HFFc6 (cell line): ENCODE measurements at regions not wholly inside any gene's neighbourhood (a gene's known extent, or its start where the extent isn't known, plus 50 kb on each side); places are given as distances from the start of the nearest gene placed in this dataset.

Source experiments
- DNase-seq: peaks from one replicate; pipeline ENCODE4 v3.0.0-alpha.2; 2018
- H3K27ac Mint-ChIP-seq: 2 replicates; pipeline ENCODE4 v1.8.0; 2020; ENCODE audit warnings: mild to moderate bottlenecking, mixed read lengths
- H3K27me3 Mint-ChIP-seq: 2 replicates; pipeline ENCODE4 v1.8.0; 2021; ENCODE audit warnings: mild to moderate bottlenecking, moderate library complexity, mixed read lengths; ENCODE audit not compliant: insufficient read depth
- H3K36me3 Mint-ChIP-seq: 2 replicates; pipeline ENCODE4 v1.8.0; 2021; ENCODE audit warnings: low read depth, mixed read lengths
- H3K4me1 Mint-ChIP-seq: 2 replicates; pipeline ENCODE4 v1.8.0; 2020; ENCODE audit warnings: low read depth, mixed read lengths
- H3K4me3 Mint-ChIP-seq: 2 replicates; pipeline ENCODE4 v1.8.0; 2020; ENCODE audit warnings: mild to moderate bottlenecking, moderate library complexity, mixed read lengths
- H3K9me3 Mint-ChIP-seq: 2 replicates; pipeline ENCODE4 v1.8.0; 2020; ENCODE audit warnings: mild to moderate bottlenecking, mixed read lengths
- TF ChIP-seq, protein P1 (sequence below): fragments of 200-600 bp; sonication (generic); IDR thresholded peaks from 2 replicates; pipeline ENCODE4 v1.5.0; 2021; ENCODE audit warnings: antibody characterized with exemption, mild to moderate bottlenecking

DNA sequence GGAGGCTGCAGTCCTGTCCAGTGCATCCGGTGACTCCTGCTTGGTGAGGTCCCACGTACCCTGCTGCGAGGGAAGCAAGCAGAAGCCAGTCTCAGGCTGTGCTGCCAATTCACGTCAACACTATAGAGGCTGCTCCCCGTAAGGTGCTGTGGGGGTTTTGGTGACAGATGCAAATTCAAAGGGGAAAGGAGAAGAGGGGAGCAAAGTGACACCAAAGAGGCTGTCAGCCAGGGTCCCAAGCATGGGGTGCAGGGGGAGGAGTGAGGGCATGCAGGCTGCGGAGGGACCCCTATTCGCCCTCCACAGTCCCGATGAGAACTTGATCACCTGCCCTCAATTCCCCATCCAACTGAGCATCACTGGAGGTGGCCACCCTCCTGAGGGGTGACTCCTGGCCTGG, 179.4 kb upstream of the HS6ST1 start:
- Mint-ChIP-seq H3K36me3 (no peaks in the 10 kb centered on the region), H3K27ac (no peak overlapping the region), H3K4me3 (no peak overlapping the region), H3K4me1 (no peaks in the 10 kb centered on the region), H3K9me3 (0 out of 2 replicates have a peak, but pooled peaks cover 3% of the 10 kb centered on the region), H3K27me3 (peaks cover 20% of the 10 kb centered on the region)
- TF ChIP-seq, protein P1, sequence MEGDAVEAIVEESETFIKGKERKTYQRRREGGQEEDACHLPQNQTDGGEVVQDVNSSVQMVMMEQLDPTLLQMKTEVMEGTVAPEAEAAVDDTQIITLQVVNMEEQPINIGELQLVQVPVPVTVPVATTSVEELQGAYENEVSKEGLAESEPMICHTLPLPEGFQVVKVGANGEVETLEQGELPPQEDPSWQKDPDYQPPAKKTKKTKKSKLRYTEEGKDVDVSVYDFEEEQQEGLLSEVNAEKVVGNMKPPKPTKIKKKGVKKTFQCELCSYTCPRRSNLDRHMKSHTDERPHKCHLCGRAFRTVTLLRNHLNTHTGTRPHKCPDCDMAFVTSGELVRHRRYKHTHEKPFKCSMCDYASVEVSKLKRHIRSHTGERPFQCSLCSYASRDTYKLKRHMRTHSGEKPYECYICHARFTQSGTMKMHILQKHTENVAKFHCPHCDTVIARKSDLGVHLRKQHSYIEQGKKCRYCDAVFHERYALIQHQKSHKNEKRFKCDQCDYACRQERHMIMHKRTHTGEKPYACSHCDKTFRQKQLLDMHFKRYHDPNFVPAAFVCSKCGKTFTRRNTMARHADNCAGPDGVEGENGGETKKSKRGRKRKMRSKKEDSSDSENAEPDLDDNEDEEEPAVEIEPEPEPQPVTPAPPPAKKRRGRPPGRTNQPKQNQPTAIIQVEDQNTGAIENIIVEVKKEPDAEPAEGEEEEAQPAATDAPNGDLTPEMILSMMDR: no peak
- no peak for DNase-seq

DNA sequence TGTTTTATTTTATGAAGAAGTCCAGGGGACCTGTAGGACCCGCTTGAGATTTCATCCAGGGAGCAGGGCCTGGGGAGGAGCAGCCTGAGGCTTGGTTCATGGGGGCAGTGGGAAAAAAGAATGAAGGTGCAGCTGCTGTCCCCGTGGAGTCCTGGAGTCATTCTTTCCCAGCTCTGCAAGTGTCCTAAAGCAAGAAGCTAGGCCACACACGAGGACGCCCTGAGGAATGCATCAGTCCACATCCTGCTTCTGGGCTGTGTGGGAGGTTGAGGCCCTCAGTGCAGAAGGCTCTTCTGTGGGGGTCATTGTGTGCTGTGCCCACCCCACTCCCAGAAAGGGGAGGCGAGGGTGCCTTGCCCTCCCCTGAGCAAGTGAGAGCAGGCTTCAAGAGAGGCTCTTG, 179.9 kb upstream of the HS6ST1 start:
- Mint-ChIP-seq H3K27me3 (peaks cover 21% of the 10 kb centered on the region), H3K4me3 (no peak overlapping the region), H3K27ac (no peak overlapping the region)

DNA sequence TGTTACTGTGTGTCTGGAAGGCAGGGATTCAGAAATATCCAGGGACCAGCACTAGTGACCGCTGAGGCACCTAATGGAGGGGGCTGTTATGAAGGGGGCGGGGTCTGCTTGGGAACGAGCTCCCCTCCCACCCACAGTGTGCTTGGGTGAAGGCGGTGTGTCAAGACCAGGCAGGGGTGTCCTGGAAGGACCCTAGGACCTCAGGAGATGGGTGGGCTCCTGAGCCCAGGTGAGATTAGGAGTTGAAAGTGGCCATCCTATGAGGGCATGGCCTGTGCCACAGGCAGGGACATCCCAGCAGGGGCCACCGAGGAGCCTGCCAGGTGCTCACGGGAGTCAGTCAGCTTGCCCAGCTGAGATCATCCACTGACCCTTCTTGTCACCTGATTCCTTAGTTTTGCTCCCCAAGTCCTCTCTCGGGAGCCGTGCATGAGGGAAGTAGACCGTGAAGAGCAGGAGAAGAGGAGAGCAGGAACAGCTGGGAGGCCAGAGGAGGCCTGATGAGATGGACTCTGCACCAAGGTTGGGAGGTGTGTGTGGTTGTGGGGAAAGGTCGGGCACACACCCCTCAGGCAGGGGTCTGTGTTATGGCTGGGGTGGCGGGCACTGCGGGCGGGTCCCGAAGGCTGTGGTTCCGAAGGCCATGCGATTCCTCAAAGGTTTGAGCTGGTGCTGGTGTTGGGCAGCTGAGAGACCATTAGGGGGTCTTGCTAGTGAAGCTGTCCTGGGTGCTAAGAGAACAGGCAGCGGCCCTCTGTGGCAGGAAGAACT, 180.9 kb upstream of the HS6ST1 start:
- Mint-ChIP-seq H3K4me1 (no peaks in the 10 kb centered on the region), H3K4me3 (no peak overlapping the region), H3K9me3 (no peaks in the 10 kb centered on the region), H3K27me3 (peaks cover 23% of the 10 kb centered on the region), H3K36me3 (no peaks in the 10 kb centered on the region), H3K27ac (no peak overlapping the region)
- no peak for DNase-seq
- TF ChIP-seq, protein P1: no peak

More for the DNA sequence above, 179.9 kb upstream of the HS6ST1 start:
- Mint-ChIP-seq H3K4me1 (no peaks in the 10 kb centered on the region), H3K9me3 (0 out of 2 replicates have a peak, but pooled peaks cover 3% of the 10 kb centered on the region), H3K36me3 (no peaks in the 10 kb centered on the region)
- DNase-seq: no peak
- TF ChIP-seq, protein P1: no peak

DNA sequence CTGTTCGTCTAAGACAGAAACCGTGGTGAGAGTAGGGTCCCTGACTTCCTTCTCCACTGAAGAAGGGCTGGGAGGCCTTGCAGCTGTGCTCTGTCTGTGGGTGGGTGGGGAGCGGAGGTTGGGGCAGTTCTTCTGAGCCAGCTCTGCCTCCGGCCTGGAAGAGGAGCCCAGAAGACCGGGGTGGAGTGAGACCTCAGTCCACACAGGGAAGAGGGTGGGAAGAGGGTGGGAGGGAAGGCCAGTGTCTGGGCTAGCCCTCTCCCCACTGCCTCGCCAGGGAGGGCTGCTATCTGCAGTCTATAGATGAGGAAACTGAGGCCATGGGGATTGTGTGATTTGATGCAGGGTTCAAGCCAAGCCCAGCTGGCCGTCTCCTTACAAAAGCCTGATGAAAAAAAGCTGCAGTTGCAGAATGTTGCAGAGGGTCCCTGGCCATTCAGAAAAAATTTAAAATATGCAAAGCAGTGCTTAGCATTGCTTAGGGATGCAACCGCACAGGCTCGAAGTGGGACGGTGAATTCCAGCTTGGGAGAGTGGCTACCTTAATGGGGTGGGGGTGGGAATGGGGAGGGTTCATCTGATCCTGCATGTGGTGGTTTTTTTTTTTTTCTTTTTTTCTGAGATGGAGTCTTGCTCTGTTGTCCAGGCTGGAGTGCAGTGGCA, 181.6 kb upstream of the HS6ST1 start:
- no peak for DNase-seq
- Mint-ChIP-seq H3K27me3 (peaks cover 25% of the 10 kb centered on the region), H3K4me3 (no peak overlapping the region), H3K9me3 (no peaks in the 10 kb centered on the region), H3K27ac (no peak overlapping the region), H3K4me1 (no peaks in the 10 kb centered on the region), H3K36me3 (no peaks in the 10 kb centered on the region)
- TF ChIP-seq, protein P1: no peak

DNA sequence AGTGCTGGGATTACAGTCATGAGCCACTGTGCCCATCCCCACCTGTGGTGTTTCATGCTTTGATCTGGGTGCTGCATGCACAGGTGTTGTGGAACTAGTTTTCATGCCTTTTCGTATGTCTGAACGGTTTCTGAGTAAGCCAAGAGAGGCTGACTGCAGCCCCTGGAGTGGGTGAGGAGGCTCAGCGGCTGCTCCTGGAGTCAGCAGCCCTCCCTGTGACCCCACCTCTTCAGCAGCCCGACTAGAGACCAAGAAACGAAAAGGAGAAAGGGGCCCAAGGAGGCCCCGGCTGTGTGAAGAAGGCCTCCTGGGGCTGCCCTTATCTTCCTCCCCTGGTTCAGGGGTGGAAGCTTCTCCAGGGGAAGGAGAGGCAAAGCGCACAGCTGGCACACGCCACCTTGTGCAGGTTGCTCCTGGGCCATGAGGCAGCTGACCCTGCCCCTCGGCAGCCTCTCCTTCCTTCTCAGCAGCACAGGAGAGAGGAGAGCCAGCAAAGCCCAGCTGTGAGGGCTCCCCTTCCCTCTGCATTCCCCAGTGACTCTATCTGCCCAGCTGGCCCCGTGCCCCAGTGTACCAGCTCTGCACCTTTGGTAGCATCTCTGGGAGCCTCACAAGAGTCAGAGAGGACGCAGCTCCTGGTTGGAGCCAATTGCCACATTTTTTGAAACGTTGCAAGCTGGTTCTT, 182.5 kb upstream of the HS6ST1 start:
- Mint-ChIP-seq H3K4me1 (no peaks in the 10 kb centered on the region), H3K9me3 (no peaks in the 10 kb centered on the region), H3K27ac (no peak overlapping the region), H3K36me3 (no peaks in the 10 kb centered on the region), H3K4me3 (no peak overlapping the region), H3K27me3 (peaks cover 29% of the 10 kb centered on the region)
- no peak for DNase-seq
- TF ChIP-seq, protein P1: no peak
